Esophagus squamous epithelium (tissue), 4 donors: ENCODE measurements at regions not wholly inside any gene's neighbourhood (a gene's known extent, or its start where the extent isn't known, plus 50 kb on each side); places are given as distances from the start of the nearest gene placed in this dataset.

Experiments
- POLR2A ChIP-seq, 4 donors: fragments of 450-650 bp; IDR thresholded peaks; one replicate each; pipeline ENCODE4 v1.6.1; 2017; ENCODE audit warnings: antibody characterized with exemption in 4 of 4, mild to moderate bottlenecking in 4 of 4, moderate library complexity in 3 of 4
- TF ChIP-seq, protein P1 (sequence below), 6 experiments: fragments of 450-650 bp in 4 of 6; fragments of 200-600 bp in 2 of 6; sonication (generic) in 2 of 6; IDR thresholded peaks; one replicate each; pipeline ENCODE4 v1.5.1; 2016 to 2019; ENCODE audit warnings: antibody characterized with exemption in 6 of 6, mild to moderate bottlenecking in 4 of 6, moderate library complexity in 4 of 6

DNA sequence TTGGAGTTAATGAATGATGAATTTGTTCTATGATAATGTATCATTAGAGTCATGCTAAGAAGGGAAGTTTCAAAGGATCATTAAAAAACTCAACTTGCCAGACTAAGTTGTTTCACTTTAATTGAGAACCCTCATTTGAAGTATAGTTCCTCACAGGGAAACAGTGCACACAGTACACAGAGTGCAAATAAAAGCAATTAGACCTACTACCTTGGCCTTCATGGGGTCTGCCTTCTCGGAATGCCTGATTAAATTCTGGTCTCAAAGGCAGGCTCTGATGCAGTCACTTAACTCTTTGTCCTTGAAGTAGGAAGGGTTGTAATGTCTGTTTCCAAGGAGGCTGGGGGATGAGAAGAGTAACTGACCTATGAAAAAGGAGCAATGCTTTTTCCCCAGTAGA, 457.3 kb downstream of the TBC1D32 start:
- TF ChIP-seq, protein P1, sequence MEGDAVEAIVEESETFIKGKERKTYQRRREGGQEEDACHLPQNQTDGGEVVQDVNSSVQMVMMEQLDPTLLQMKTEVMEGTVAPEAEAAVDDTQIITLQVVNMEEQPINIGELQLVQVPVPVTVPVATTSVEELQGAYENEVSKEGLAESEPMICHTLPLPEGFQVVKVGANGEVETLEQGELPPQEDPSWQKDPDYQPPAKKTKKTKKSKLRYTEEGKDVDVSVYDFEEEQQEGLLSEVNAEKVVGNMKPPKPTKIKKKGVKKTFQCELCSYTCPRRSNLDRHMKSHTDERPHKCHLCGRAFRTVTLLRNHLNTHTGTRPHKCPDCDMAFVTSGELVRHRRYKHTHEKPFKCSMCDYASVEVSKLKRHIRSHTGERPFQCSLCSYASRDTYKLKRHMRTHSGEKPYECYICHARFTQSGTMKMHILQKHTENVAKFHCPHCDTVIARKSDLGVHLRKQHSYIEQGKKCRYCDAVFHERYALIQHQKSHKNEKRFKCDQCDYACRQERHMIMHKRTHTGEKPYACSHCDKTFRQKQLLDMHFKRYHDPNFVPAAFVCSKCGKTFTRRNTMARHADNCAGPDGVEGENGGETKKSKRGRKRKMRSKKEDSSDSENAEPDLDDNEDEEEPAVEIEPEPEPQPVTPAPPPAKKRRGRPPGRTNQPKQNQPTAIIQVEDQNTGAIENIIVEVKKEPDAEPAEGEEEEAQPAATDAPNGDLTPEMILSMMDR (IDR thresholded peaks at IDR 0.05) = no peak
- TF ChIP-seq POLR2A (IDR thresholded peaks at IDR 0.05) = no peak
